K562 (cell line): ENCODE measurements at regions not wholly inside any gene's neighbourhood (a gene's known extent, or its start where the extent isn't known, plus 50 kb on each side); places are given as distances from the start of the nearest gene placed in this dataset.

ENCODE experiments used
- ADNP ChIP-seq: fragments of 200-800 bp; sonication (Bioruptor generic); IDR thresholded peaks from 2 replicates; pipeline ENCODE4 v1.6.1; 2016; ENCODE audit warnings: missing genetic modification characterization, missing compliant biosample characterization
- HMBOX1 ChIP-seq: sonication (generic); IDR thresholded peaks from 2 replicates; pipeline ENCODE4 v1.6.1; 2016
- HMG20B ChIP-seq: fragments of 250-450 bp; sonication (Bioruptor Pico); IDR thresholded peaks from 2 replicates; pipeline ENCODE4 v1.5.0; 2021; ENCODE audit warnings: mild to moderate bottlenecking
- KDM4B ChIP-seq, 2 experiments: fragments of 450-650 bp in 1 of 2; sonication (generic) in 1 of 2; IDR thresholded peaks; 2 replicates each; pipeline ENCODE4 v1.6.1; 2016 to 2017; ENCODE audit warnings: borderline replicate concordance in 2 of 2, antibody characterized with exemption in 1 of 2, low read depth in 1 of 2, mild to moderate bottlenecking in 1 of 2
- MGA ChIP-seq: fragments of 450-650 bp; IDR thresholded peaks from 2 replicates; pipeline ENCODE4 v1.6.1; 2016; ENCODE audit warnings: mild to moderate bottlenecking, moderate library complexity
- PHB ChIP-seq: fragments of 250-450 bp; sonication (Bioruptor Pico); IDR thresholded peaks from 2 replicates; pipeline ENCODE4 v1.5.0; 2021
- PREB ChIP-seq: sonication (generic); formaldehyde crosslinking; IDR thresholded peaks from 2 replicates; pipeline ENCODE4 v1.8.1; 2023; ENCODE audit warnings: mild to moderate bottlenecking, missing genetic modification reagents
- RNF2 ChIP-seq: sonication (generic); IDR thresholded peaks from 2 replicates; pipeline ENCODE4 v1.6.1; 2016
- SMAD1 ChIP-seq: fragments of 150-350 bp; IDR thresholded peaks from 2 replicates; pipeline ENCODE4 v1.6.1; 2014; ENCODE audit warnings: low read length, low read depth; ENCODE audit not compliant: partially characterized antibody
- ZNF263 ChIP-seq: sonication (generic); formaldehyde crosslinking; IDR thresholded peaks from 2 replicates; pipeline ENCODE4 v1.8.0; 2022; ENCODE audit warnings: mild to moderate bottlenecking, missing genetic modification reagents, borderline replicate concordance
- ZNF282 ChIP-seq: sonication (generic); formaldehyde crosslinking; IDR thresholded peaks from 2 replicates; pipeline ENCODE4 v1.8.1; 2023; ENCODE audit warnings: missing genetic modification reagents
- ZNF436 ChIP-seq: fragments of 250-450, 450-650 bp; sonication (Bioruptor Pico); formaldehyde crosslinking; IDR thresholded peaks from 2 replicates; pipeline ENCODE4 v1.7.0; 2020; ENCODE audit warnings: mild to moderate bottlenecking
- ZNF717 ChIP-seq: fragments of 250-450 bp; sonication (Bioruptor Pico); IDR thresholded peaks from 2 replicates; pipeline ENCODE4 v1.5.0; 2021
- ZNF740 ChIP-seq, 3 experiments: fragments of 200-800 bp in 1 of 3; sonication (Bioruptor generic) in 1 of 3; sonication (generic) in 1 of 3; formaldehyde crosslinking in 1 of 3; IDR thresholded peaks; 2 replicates each; pipeline versions ENCODE4 v1.6.1 to v1.8.0; 2016 to 2022; ENCODE audit warnings: mild to moderate bottlenecking in 2 of 3, missing compliant biosample characterization in 2 of 3, missing genetic modification characterization in 2 of 3, missing genetic modification reagents in 1 of 3
- ZNF79 ChIP-seq: fragments of 250-450 bp; sonication (Bioruptor Pico); IDR thresholded peaks from 2 replicates; pipeline ENCODE4 v1.4.0; 2020; ENCODE audit warnings: low read depth, mild to moderate bottlenecking, moderate library complexity

GRCh38 chr22:22040472-22040871 lies 57.9 kb upstream of the TOP3B start (continued):
- TF ChIP-seq MGA (no peak), ADNP (tag) (no peak), PREB (CRISPR knock-in tag) (no peak), KDM4B (IDR thresholded peaks at IDR 0.05; ENCODE audit: borderline replicate concordance in 2 of 2, low read depth in 1 of 2) (no peak), HMG20B (CRISPR knock-in tag) (no peak), RNF2 (no peak), ZNF79 (CRISPR knock-in tag) (no peak), SMAD1 (no peak), ZNF282 (peak; percentile 32; the same call in 1 of the 2 replicates), HMBOX1 (no peak), ZNF717 (no peak), ZNF263 (no peak), ZNF436 (CRISPR knock-in tag) (no peak), PHB (CRISPR knock-in tag) (no peak), ZNF740 (CRISPR knock-in tag; IDR thresholded peaks at IDR 0.05) (no peak), ZNF740 (tag; IDR thresholded peaks at IDR 0.05) (no peak)
